ENCODE measurements at regions not wholly inside any gene's neighbourhood (a gene's known extent, or its start where the extent isn't known, plus 50 kb on each side); places are given as distances from the start of the nearest gene placed in this dataset.

DNA sequence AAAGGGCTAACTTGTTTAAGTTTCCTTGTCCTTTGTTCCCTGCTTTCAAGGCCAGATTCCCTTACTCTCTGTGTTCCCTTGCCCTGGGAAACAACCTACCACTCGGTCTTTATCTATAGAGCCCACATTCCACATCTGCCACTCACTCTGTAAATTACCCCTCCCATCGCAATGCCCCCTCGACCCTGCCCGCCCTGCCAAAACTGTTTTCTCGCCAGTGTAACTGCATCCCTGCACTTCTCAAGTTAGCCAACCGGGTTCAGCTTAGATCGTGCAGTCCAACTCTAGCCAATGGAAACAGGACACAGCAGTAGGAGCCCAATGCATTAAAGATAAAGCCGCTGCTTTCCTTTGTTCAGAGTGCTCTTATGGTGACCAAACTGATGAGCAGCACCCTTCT, 263.6 kb downstream of the TBL1XR1 start:
- DNase-seq (ENCODE audit: low read depth, low spot score) = no peak

DNA sequence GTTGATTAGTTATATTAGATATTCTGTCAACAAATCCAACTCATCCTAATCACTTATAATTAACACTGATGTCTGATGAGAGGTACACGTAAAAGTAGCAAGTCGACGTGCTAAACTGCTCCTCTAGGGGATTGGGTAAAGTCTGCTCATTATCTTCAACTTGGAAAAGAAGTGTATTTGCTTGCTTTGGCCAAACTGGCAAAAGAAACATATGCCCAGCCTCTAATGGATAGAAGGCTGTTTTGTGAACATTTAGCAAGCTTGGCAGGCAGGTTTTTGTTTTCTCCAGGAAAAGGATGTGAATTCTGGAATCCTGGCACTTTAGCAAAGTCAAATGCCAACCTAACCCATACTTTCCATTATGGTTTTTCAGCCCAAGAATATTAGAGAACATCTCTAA, 264.8 kb downstream of the TBL1XR1 start:
- DNase-seq (ENCODE audit: low read depth, low spot score) = no peak

DNA sequence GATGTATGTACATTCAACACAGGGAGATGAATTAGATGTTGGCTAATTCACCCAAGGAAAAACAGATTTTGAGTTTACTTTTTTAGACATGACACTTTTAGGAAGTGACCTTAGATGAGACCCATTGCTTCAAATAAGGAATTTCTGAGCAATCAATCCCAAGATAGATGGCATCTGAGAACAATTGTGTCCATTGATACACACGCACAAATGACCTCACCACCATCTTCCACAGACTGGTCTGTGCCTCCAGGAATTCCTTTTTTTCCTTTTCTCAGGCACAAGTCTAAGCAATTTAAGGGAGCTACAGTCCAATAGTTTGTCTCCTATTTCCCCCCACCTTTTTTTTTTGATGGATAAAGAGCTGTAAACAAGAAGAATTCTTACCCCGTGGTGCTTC, 265.3 kb downstream of the TBL1XR1 start:
- DNase-seq (ENCODE audit: low read depth, low spot score) = no peak

DNA sequence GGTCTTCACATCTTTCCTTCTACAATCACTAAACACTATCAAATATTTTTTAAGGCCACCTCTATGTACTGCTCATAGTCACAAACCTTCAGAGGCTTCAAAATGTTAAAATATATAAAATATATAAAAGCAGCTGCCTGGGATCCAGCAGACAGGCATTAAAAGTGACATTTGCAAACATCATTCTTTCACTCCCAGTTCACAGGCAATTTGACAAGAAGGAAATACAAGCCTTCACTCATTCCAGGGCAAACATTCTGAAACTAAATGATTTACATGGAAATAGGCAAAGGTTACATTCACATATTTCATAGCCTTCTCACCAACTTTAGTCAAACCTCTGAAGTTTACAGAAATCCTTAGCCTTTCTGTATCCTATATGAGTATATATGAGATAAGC, 266.3 kb downstream of the TBL1XR1 start:
- no peak for DNase-seq (ENCODE audit: low read depth, low spot score)

DNA sequence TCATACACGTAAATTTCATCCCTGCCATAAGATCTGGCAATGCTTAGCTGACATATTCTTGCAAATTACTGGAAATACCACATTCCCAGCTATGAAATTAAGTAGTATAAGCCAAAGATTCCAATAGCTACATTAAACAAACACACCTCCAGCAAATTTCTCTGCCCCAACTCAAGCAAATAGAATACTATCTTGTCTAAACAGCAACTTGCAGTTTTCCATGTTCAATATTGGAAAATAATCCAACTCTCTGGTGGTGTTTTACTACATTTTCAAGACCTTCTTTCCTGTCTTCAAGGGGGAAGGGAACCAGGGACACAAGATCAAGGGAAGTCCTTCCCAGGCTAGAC, 268.7 kb downstream of the TBL1XR1 start:
- DNase-seq (ENCODE audit: low read depth, low spot score) = no peak

DNA sequence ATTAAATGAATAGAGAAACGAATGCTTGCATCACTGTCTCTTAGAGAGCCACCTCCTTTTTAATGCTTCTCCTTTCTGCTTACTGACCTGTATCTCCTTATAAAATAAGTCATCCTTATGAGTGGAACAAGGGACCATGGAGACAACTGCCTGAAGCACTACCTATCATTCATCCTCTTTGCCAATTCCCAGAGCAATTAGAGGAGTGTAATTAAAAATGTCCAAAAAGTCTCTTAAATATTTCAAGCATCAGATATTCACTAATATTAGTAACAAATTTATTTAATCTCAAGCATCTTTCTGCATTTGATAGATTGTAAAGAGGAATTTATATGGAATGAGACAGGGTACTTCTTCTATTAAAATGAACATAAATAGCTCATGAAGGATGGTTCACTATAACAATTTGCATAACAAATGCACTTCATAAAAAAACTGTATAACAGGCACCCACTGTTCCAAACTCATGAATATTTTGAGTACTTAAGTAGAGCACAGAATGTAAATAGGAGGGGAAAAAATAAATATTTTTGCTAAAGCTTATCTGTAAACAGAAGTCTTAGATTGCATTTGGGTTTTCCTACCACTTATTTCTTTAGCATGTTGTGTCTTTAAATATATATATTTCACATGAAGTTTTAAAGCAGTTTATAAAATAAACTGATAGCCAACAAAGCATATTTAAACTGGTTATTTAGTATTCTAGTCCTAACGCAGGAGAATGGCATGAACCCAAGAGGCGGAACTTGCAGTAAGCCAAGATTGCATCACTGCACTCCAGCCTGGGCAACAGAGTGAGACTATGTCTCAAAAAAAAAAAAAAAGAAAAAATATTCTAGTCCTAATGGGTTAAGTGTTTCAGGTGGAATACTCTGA, 269.3 kb downstream of the TBL1XR1 start:
- no peak for DNase-seq (ENCODE audit: low read depth, low spot score)

DNA sequence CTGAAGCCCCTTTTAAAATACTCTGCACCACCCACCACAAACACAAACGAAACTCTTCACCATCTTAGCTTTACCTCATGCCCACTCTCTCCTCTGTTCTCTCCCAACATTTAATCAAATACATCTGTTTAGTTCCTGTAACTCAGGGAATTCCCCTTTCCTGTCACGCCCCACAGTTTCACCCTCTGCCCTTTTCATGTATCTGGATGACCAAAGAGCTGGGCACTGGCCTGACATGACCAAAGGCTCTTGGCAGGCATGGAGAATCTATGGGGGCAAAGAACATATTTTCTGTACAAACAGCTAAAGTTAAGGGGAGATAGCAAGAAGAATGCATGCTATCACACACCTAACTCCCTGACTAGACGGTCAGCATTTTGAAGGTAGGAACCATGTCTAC, 270.0 kb downstream of the TBL1XR1 start:
- DNase-seq (ENCODE audit: low read depth, low spot score) = no peak

DNA sequence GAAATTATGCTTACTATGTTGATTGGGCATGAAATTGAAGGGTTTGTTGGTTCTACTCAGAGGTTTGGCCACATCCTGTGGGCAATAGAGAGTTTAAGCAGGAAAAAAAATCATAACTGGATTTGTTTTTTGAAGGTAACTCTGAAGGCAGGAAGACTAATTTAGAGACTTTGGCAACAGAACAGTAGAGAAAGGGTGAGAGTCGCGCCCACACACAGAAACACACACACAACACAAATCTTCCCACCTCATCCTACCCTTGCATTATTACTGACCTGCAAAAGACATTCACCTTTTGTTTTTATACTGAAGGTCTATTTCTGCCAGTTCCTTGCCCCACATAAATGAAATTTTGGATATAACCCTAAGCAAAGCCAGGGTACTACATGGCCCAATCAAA, 270.6 kb downstream of the TBL1XR1 start:
- no peak for DNase-seq (ENCODE audit: low read depth, low spot score)

DNA sequence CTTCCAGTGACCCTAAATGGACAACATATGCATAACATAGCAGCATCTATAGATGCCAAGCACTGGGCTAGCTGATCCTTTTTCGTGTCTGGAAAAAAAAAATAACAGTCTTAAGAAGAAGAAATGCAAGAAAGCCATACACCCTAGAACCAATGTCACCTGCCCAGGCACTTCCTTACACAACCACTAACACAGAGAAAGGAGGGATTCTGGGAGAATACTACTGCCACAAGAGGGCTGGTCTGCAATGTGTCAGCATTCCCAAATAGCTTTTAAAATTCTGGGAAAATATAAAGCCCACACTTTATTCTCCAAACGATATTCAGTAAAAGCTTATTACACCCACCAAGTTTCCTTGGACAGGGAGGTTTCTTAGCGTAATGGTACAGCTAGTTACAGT, 271.2 kb downstream of the TBL1XR1 start:
- DNase-seq (ENCODE audit: low read depth, low spot score) = no peak

DNA sequence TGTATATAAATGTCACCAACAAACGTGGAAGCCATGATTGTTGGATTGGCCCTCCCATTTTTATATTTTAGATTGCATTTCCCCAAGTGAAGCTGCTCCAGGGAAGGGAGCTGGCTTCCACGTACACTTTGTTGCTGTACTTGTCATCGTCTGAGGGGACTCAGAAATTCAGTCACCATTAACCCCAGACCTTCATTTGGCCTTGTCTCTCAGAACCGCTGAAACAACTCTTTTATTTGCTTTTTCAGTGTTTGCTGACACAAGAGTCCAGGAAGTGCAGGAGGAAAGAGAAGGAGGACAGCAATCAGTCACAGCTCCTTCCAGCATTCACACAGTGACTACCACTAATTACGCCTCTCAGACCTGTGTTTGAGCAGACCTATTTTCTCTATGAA, 276.5 kb downstream of the TBL1XR1 start:
- no peak for DNase-seq (ENCODE audit: low read depth, low spot score)

DNA sequence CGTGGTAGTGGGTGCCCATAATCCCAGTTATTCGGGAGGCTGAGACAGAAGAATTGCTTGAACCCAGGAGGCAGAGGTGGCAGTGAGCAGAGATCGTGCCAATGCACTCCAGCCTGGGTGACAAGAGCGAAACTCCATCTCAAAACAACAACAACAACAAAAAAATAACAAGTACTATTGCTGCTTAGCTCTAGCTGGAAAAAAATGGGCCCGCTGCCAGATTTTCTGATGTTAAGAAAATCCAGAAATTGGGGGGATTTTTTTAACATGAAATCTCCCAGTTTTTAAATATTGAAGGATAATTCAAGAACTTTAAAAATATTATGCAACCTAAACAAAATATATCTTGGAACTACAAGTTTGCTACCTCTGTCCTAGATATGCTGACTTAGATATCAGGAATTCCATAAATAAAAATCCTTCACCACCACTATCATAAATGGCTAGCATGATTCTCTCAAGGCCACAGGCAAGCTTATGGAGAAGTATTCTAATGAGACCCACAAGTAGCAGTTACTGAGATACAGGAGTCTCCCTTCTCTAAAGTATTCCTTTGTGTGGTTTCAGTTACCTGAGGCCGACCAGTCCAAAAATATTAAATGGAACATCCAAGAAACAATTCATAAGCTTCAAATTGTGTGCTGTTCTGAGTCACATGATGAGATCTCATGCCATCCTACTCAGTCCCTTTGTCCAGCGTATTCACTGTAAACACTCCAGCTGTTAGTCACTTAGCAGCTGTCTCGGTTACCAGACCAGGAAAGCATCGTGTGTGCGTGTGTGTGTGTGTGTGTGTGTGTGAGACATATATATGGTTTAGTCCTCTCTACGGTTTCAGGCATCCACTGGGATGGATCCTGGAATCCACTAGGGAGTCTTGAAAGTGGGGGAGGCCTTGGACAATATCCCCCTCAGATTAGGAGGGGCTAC, 277.2 kb downstream of the TBL1XR1 start:
- no peak for DNase-seq (ENCODE audit: low read depth, low spot score)

DNA sequence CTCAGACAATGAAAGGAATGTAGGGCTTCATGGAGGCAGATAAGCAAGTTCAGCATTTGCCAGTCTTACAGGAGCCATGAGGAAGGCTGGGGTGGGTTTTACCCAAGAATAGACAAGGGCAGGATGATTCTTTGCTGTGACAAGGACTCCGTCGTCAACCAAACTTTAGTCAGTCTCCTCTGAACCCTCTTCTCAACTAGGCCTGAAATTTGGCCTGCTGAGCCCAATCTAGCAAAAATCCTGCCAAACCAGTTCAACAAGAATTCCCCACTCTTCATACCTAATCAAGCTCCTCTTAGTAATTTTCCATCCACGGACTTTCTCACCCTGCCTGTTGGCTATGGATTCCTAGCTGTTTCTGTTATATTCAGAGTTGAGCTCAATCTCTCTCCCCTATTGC, 280.5 kb downstream of the TBL1XR1 start:
- no peak for DNase-seq (ENCODE audit: low read depth, low spot score)

DNA sequence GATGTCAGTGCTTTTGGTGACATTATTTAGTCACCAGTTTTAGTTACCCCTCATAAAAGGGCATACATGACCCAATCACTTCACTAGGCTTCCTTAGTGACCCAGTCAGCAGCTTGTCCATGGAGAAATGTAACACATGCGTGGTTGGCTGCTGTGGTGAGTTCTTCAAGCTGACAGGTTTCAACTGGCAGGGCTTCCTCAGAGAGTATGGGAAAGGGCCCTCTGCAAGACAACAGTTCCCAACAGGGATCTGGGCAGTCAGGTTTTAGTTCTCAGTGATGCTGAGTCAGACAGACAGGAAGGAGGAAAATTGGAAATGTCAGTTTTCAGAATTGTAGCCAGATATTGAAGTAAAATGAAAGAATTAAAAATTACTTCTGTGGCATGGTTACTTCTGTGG, 282.5 kb downstream of the TBL1XR1 start:
- DNase-seq (ENCODE audit: low read depth, low spot score) = no peak

DNA sequence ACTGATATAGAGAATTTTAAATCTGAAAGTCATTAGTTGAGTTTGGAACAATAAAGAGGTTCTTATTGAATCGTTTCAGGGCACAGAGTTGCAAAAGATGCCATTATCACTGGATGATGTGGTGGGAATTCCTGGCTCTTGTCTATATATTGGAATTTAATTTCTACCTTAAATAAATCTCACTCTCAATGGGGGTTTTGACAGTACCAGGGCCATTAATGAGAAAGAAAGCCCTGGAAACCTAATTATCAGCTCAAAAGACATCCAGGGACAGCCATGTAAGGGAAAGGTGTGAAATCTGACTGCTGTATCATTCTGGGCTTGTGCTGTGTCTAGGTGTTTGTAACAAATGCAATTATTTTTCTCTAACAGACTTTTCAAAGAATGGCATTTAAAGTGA, 285.7 kb downstream of the TBL1XR1 start:
- DNase-seq (ENCODE audit: low read depth, low spot score) = no peak

DNA sequence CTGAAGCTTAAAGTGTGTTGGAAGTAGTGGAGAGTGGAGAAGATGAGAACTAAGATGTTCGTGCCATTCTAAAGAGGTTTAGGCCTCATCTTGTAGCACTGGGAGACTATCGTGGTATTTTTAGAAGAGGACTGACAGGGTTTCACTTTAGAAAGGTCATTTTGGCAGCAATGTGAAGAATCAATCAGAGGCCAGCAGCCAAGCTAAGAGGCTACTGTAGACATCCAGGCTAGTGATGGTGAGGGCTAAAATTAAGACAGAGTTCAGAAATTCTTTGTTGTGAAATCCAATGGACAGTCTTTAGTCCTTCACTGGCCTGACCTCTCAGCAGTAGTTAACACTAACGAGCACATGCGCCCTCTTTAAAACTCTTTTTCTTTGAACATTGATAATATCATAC, 288.2 kb downstream of the TBL1XR1 start:
- no peak for DNase-seq (ENCODE audit: low read depth, low spot score)

DNA sequence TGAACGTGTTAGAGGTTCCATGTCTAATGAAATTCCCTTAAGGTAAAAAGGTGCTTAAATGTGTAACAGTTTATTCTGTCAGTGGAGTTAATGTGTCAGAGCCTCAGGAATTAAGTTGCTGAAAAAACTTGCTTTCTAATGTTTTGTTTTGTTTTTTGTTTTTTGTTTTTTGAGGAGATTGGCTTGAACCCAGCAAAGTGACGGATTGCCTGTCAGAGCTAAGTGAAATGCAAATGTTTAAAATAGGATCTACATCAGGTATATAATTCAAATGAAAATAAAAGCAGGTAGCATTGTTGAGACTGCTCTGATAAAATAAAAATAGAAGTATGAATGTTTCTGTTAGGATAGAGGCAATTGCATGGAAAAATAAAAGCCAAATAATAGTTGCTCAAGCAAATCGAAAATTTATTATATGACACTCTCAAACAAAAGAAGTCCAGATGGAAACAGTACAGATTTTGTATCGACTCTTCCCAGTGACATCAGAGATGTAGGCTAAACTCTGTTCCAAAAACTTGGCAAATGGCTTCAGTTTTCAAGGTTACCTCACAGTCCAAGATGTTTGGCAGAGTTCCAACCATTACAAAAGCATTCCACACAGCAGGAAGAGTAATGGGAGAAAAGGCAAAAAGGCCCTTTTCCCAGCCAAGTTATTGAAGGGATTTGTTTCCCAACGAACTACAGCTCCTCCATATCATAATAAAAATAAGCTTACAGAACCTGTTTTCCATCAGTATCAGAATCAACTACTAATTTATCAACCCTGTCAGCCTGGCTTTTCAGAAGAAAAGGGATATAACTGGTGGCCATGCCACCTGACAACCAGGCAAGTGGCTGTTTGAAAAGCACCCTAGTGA, 291.0 kb downstream of the TBL1XR1 start:
- peak; percentile 62 for DNase-seq (ENCODE audit: low read depth, low spot score)

DNA sequence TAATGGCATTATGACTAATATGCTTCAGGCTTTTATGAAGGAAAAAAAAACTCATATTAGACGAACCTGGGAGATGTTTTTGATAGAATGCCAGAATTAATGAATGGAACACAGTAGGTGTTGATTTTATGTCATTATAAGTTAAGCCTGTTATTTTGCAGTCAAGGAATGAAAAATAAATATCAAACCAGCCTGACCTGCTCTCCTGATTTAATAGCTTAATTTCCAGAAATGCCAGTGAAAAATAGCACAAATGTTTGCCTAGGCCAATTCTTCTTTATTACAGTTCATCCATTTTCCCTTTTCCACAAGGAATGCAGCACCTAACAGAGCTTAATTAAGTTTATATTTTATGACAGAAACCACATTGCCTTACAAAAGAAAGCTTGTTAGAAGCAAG, 292.0 kb downstream of the TBL1XR1 start:
- no peak for DNase-seq (ENCODE audit: low read depth, low spot score)

DNA sequence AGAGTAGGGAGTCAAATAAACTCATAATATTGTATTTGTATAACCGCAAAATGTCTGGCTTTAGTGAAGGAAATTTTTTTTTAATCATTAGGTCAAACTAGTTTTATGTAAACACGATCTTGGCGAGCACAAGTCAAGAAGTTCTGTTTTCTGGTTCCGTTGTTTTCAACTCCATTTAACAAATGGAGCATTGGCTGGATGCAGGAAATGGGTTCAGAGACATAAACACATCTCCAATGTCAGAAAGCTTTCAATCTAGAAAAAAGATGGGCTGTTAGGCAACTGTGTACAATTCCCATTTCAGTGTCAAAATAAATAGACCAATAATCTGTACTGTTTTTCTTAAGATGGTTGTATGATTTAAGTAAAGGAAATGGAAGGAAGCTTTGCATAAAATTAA, 292.8 kb downstream of the TBL1XR1 start:
- DNase-seq (ENCODE audit: low read depth, low spot score) = no peak

DNA sequence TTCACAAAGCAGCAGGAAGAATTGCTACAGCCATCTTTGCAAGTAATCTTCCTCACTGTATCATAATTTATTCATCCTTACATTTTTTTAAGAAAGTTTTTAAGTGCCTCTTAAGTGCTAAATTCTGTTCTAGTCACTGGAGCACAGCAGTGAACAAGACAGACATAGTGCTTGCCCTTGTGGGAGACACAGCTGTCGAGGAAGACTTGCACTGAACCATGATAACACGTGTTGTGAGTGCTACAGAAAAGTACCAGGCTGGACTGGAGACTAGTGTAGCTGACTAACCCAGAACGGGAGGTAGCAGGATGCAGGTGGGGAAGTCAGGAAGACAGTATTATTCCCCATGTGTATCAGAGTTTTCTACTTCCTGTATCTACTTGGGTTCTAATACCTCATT, 300.6 kb downstream of the TBL1XR1 start:
- no peak for DNase-seq (ENCODE audit: low read depth, low spot score)

DNA sequence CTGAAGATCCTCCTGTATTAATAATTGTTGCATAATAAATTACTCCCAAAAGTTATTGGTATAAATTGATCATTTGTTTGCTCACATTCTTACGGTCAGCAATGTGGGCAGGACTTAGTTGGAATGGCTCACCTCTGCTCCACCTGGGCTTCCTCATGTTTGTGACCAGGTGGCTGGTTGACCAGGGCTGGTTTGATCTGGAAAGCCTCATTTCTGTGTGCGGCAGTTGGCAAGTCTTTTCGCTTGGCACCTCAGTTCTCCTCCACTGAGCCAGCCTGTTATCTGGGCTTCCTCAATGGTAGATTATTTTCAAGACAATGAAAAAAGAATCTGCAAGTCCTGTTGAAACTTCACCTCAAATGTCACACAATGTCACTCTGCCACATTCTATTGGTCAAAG, 301.1 kb downstream of the TBL1XR1 start:
- DNase-seq (ENCODE audit: low read depth, low spot score) = no peak

DNA sequence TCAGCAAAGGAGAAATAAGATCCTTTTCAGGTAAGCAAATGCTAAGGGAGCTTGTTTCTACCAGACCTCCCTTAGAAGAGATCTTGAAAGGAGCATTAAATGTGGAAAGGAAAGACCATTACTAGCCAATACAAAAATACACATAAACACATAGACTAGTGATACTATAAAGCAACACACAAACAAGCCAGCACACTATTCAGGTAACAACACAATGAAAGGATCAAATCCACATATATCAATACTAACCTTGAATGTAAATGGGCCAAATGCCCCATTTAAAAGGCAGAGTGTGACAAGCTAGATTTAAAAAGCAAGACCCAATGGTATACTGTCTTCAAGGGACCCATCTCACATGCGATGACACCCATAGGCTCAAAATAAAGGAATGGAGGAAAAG, 317.6 kb downstream of the TBL1XR1 start:
- no peak for DNase-seq (ENCODE audit: low read depth, low spot score)

DNA sequence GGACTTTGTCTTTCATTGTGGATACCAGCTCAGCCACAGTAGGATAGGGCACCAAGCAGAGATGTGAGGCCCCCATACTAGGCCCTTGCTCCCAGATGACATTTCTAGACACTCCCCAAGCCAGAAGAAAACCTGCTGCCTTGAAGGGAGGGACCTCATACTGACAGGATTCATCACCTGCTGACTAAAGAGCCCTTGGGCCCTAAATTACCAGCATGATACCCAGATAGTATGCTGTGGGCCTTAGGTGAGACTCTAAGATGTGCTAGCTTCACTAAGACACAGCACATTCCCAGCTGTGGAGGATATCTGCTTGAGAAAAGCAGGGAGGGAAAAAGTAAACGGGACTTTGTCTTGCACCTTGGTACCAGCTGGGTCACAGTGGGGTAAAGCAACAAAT, 324.0 kb downstream of the TBL1XR1 start:
- no peak for DNase-seq (ENCODE audit: low read depth, low spot score)
